GM18951 (cell line): ENCODE measurements at regions not wholly inside any gene's neighbourhood (a gene's known extent, or its start where the extent isn't known, plus 50 kb on each side); places are given as distances from the start of the nearest gene placed in this dataset.

Experiments used
- POLR2A ChIP-seq: IDR thresholded peaks from 4 replicates; pipeline ENCODE4 v1.6.1; 2011; ENCODE audit warnings: mild to moderate bottlenecking; ENCODE audit not compliant: insufficient read length, insufficient read depth; ENCODE audit errors: extremely low read depth
- in situ Hi-C: fragments of 300-500 bp; cut with MboI; formaldehyde crosslinking; loops from one replicate; pipeline ENCODE4 v1.12.0; 2022; ENCODE audit warnings: low sequenced_read_pairs, mixed read lengths, inconsistent platforms; ENCODE audit not compliant: unreplicated experiment

DNA sequence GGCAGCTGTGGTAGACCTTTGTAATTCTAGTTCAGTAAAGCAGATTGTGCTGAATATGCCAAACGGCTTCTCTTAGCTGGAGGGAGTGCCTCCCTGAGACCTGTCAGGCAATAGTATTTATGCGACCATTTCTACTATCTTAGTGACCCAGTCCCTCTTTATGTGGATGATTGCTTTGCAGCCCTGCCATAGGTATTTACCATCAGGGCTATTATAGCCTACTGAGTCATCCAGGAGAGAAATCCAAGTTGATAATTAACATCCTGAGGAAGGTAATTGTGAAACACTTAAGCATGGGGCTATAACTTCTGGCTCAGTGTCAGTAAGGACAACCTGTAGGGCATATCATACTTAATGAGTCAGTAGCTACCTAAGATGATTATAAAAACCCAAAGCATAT is 103.9 kb upstream of the MAOA start:
- in situ Hi-C loops, result loop anchor here (25.0 kb wide), 1 partner anchor 1765 kb away; no protein-coding TSS in a partner anchor
- TF ChIP-seq POLR2A, result no peak

DNA sequence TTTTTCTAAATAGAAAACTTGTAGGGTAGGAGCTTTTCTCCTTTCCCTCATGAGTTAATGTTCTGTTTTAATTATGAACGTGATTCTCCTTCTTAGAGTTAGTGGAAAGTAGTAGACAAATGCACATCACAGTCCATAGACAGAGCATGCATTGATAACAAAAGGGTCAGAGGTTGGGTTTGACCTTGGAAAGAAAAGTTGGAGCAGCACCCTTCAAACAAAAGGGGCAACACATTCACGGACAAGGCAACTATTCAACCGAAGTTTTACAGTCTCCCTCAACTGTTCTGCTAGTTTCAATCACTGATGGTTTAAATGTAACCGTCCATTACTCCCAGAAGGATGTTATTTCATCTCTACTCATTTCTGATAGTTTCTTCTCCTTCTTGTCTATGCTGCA is 103.4 kb upstream of the MAOA start:
- no peak for TF ChIP-seq POLR2A
- in situ Hi-C loops, result loop anchor here (25.0 kb wide), 1 partner anchor 1765 kb away; no protein-coding TSS in a partner anchor

DNA sequence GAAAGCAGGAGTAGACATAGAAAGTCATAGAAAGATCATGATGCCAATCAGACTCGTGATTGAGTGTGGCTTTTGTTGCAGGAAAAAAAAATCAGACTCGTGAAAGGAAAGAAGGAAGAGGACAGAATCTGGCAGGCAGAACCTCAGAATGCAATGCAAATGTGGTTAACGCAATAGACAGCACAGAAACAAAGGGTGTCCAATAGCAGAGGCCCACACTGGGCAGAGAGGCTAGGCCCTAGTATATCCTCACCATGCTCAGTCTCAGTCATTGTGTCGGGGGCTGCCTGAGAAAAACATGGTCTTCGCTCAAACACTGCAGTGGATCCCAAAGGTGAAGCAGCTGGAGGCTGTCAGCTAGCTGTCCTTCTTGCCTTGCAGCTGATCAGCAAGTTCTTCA is 102.8 kb upstream of the MAOA start:
- TF ChIP-seq POLR2A, result no peak
- in situ Hi-C loops, result loop anchor here (25.0 kb wide), 1 partner anchor 1766 kb away; no protein-coding TSS in a partner anchor

DNA sequence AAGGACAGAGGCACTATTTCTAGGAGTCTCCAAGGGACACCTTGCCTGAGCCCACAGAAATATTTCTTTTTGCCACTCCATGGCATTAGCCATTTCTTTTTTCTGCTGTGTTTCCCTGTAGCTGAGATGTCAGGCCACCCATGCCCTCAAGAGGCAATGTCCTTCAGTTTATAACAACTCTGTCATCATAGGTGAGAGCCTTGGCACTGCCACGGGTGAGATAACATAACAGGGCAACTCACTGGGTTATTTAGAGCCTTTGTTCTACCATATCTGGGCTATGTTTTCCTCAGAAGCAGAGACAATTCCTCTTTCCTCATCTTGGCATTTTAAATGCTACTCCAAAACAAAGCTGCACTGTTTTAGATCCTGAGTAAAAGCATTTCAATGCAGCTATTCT is 99.9 kb upstream of the MAOA start:
- in situ Hi-C loops, result loop anchor here (25.0 kb wide), 1 partner anchor 1769 kb away; no protein-coding TSS in a partner anchor
- TF ChIP-seq POLR2A, result no peak

DNA sequence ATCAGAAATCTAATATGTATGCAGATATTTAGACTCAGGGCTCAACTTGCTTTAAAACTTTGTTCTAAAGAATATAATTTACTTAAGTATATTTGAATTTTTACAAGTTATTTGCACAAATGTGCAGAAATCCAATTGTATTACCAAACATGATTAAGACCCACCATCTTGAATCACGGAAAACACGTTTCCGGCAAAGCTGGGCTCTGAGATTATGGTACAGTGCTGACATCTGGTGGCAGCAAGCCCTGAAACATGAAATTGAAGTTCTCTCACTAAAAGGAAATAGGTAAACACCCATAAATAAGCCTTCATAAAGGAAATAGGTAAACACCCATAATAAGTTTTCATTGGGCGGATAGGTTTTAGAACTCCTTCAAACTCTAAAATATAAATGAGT is 98.3 kb upstream of the MAOA start:
- no peak for TF ChIP-seq POLR2A
- in situ Hi-C loops, result loop anchor here (25.0 kb wide), 1 partner anchor 1770 kb away; no protein-coding TSS in a partner anchor

DNA sequence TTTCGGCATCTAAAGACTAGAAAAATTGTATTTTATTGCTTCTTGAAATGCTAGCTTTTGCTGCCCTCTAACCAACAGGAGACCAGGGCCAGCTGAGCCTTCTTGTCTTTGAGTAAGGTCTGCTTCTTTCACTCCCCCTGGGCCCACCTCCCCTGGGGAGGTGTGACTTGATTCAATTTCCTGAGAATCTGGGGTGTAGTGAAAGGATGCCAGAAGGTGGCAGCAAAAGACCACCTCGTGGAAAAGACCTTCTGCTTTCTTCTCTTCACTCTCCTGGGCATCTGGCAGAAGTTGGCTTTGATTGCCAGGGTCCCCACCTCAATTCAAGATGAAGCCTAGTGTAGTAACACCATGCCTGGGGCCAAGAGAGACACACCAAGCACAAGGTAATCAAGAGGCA is 96.5 kb upstream of the MAOA start:
- in situ Hi-C loops, result loop anchor here (25.0 kb wide), 1 partner anchor 1772 kb away; no protein-coding TSS in a partner anchor
- TF ChIP-seq POLR2A, result no peak

DNA sequence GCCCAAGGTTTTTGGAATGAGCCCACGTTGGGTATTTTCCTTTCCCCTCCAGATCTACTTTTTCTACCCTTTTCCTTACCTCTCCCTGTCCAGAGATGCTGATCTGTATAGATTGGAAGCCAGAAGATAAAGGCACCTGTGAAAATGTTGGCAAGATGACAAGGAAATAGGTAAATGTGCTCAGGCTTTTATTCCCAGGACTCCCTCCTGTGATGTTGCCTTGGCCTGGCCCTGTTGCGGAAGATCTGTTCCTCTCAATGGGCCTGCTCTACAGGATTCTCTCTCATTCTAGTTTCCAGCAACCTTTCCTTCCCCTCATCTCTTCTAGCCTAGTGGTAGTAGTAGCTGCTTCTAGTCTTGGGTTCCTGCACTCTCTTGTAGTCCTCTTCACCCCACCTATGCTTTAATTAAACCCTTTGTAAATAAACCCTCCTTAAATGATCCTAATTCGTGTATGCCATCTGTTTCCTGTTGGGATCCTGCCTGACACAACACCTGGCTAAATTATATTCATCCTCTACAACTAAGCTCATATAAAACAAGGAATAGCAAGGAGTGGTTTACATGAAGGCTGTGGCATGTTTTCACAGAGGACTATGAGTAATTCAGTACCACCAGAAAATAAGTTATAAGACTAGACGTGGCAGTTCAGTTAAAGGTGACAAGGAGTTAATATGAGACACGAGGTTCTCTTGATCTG is 95.7 kb upstream of the MAOA start:
- in situ Hi-C loops, result loop anchor here (25.0 kb wide), 1 partner anchor 1773 kb away; no protein-coding TSS in a partner anchor
- no peak for TF ChIP-seq POLR2A

DNA sequence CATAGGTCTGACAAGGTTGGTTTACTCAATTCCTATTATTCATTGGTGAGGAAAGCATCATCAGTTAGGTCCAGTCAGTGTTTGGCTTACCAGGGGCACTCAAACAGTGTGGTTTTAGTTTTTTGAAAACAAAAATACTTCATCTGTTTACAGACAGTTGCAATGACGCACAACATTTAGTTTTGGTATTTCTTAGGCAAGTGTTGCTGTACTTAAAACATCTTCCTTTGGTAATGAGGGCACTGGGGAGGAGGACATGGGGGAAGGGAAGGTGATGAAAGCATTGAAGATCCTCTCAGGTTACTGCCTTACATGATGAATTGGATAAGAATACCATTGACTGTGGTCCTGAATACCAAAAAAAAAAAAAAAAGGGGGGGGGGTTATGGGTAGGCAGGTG is 93.7 kb upstream of the MAOA start:
- no peak for TF ChIP-seq POLR2A
- in situ Hi-C loops, result loop anchor here (25.0 kb wide), 1 partner anchor 1775 kb away; no protein-coding TSS in a partner anchor

DNA sequence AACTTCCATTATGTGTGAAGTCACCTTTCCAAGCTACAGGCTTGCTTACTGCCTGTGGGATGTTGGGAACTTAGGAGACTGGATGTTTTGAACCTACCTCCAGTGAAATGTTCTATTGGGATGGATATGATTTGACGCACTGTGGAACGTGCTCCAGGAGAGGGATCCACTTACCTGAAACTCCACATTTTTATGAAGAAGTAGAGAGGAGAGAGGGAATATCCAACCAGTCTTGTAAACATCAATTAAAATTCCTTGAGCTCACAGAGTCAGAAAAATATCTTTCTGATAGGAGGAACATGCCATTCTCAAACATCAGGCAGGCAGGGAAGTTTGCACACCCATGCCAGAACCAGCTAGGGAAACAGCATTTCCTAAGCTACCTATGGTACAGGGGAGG is 91.1 kb upstream of the MAOA start:
- in situ Hi-C loops, result loop anchor here (25.0 kb wide), 1 partner anchor 1778 kb away; no protein-coding TSS in a partner anchor
- TF ChIP-seq POLR2A, result no peak

DNA sequence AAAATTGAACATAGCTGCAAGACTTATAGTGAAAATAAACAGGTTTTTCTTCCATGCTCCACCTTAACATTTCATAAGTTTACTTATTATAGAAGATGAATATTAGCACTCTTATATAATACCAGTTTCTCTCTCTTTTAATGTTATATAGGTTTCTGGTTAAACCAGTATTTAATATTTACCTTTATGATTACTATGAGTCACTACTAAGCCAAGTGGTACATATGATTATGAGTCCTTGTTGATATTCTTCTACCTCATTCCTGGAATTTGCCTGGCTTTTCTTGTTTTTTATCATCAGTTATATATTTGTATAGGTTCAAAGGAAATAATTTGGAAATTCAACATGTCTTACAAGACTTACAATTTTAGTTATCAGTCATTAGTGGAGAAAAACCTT is 89.9 kb upstream of the MAOA start:
- TF ChIP-seq POLR2A, result no peak
- in situ Hi-C loops, result loop anchor here (25.0 kb wide), 1 partner anchor 1779 kb away; no protein-coding TSS in a partner anchor

DNA sequence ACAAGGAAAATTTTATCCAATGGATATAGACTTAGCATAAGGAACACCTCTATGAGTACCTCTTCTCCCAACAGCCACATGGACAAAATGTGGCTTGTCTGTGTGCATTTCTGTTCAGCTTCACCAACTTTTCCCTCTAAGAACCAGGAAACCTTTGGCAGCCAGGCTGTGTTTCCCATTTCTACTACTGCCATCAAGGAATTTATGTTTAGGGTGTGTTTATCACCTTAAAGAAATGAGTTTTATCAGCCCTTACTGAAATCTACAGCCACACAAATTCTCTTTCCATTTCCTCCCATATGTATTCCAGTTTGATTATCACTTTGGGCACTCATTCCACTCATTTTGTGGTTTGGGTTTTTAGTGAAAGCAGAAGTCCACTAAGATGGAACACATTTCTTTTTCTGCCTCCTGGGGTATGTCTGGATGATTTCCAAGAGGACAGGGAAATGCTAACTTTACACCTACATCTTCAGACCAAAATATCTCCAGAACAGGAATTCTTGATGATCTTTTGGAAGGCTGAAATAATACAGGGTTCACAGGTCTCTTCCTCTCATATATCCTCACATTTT is 82.6 kb upstream of the MAOA start:
- no peak for TF ChIP-seq POLR2A
- in situ Hi-C loops, result loop anchor here (25.0 kb wide), 1 partner anchor 1786 kb away; no protein-coding TSS in a partner anchor

DNA sequence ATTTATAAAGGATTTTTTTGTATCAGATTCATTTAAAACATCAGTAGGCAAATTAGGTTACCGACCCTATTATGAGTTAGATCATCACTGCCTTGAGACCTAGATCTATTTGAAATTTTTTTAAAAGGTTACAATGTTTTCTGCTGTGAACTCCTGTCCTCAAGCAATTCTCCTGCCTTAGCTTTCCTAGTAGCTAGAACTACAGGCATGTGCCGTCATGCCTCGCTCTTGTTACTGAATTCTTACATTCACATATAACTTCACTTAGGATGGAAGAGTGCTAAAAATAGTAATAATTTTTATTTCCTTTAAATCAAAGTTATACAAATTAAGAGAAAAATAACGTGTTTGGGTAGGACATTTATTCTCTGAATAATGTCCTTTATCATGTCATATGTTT is 75.5 kb upstream of the MAOA start:
- TF ChIP-seq POLR2A, result no peak
- in situ Hi-C loops, result no loop called here

DNA sequence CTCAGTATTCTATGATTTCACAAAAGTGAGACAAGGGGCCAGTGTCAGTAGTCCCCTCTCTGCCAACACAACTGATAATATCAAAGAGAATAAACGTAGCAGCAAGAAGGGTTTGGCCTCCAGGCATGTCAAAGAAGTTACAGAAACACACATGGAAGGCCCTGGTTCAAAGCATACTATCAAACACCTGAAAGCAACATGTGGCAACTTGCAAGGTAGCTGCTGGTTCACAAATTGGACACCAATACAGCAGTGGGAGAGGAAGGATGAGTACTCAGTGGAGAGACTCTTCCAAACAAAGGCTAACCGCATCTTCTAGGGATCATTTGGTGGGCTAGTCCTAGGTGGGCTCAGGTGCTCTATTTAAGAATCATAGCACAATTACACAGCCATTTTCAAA is 74.9 kb upstream of the MAOA start:
- in situ Hi-C loops, result no loop called here
- no peak for TF ChIP-seq POLR2A
